ENCODE measurements at regions not wholly inside any gene's neighbourhood (a gene's known extent, or its start where the extent isn't known, plus 50 kb on each side); places are given as distances from the start of the nearest gene placed in this dataset.

DNA sequence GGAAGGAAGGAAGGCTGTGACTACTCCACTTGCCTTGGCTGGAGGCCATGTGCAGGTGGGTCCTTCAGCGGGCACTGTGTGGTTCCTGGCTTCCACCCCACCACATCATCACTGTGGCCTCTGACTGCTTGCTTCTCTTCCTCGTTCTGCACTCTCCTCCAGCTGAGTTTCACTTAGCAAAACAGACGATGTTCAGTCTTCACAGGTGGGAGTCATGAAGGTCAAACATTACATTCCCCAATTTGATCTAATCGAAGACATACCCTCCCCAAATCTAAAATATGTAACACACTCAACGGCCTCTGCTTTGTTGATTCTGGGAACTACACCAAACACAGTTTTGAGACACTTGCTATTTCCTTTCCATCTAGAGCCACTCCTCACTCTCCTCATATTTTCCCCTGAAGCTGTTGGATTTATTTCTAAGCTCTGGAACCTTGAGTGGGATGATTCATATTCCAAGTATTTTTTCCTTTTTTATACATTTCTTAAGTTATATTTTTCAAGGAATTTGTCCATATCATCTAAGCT lies 132.5 kb upstream of the FOXA2 start:
- BruUV-seq (replicated peaks), result no TSS peak
- H4K20me1 ChIP-seq (replicated peaks; ENCODE audit: control insufficient read depth, insufficient read depth, low read length), result no peaks in the 10 kb centered on the region
- H3K9ac ChIP-seq (ENCODE audit: insufficient read depth in 1 of 2, low read depth in 2 of 2, low read length in 2 of 2), result no peak overlapping the region
- H3K27ac ChIP-seq (ENCODE audit: extremely low read depth, low read depth, low read length), result no peak overlapping the region; the same call in 2 of the 3 replicates
- CTCF ChIA-PET (ENCODE audit: low intra/inter-chr PET ratio), result no interaction called here
- H3K9me3 ChIP-seq (replicated peaks; ENCODE audit: control insufficient read depth, insufficient read depth, low read depth, low read length), result no peaks in the 10 kb centered on the region
- in situ Hi-C loops (cut with MboI), result no loop called here
- H3K4me3 ChIP-seq, result no peak overlapping the region
- H3K4me2 ChIP-seq (ENCODE audit: insufficient read depth, low read length), result no peak overlapping the region
- POLR2A ChIA-PET, result no interaction called here
- ATAC-seq (no peak), DNase-seq (ENCODE audit: extremely low read depth in 1 of 4, low spot score in 3 of 4) (no peak), FAIRE-seq (no peak)
- no peaks in the 10 kb centered on the region for H3K79me2 ChIP-seq (ENCODE audit: control insufficient read depth, insufficient read depth, low read length)
- no peaks in the 10 kb centered on the region for H3K27me3 ChIP-seq (ENCODE audit: control insufficient read depth in 2 of 2, insufficient read depth in 2 of 2, low read length in 2 of 2)
- TF ChIP-seq ZKSCAN3 (CRISPR knock-in tag; IDR thresholded peaks at IDR 0.05) (no peak), ZNF561 (CRISPR knock-in tag; conservative IDR thresholded peaks at IDR 0.05) (no peak), NFIX (CRISPR knock-in tag; IDR thresholded peaks at IDR 0.05; ENCODE audit: low read depth) (no peak), COPS2 (conservative IDR thresholded peaks at IDR 0.05) (no peak), DACH1 (IDR thresholded peaks at IDR 0.05; ENCODE audit: partially characterized antibody) (no peak), CREBBP (IDR thresholded peaks at IDR 0.05; ENCODE audit: low read depth, low read length) (no peak), SP1 (CRISPR knock-in tag; IDR thresholded peaks at IDR 0.05) (no peak), RFX7 (CRISPR knock-in tag; IDR thresholded peaks at IDR 0.05) (no peak), ZNF217 (CRISPR knock-in tag; IDR thresholded peaks at IDR 0.05) (no peak), SMAD2 (IDR thresholded peaks at IDR 0.05; ENCODE audit: low read depth, low read length) (no peak), CTBP1 (IDR thresholded peaks at IDR 0.05; ENCODE audit: borderline replicate concordance) (no peak)
- TF ChIP-seq, protein P1, sequence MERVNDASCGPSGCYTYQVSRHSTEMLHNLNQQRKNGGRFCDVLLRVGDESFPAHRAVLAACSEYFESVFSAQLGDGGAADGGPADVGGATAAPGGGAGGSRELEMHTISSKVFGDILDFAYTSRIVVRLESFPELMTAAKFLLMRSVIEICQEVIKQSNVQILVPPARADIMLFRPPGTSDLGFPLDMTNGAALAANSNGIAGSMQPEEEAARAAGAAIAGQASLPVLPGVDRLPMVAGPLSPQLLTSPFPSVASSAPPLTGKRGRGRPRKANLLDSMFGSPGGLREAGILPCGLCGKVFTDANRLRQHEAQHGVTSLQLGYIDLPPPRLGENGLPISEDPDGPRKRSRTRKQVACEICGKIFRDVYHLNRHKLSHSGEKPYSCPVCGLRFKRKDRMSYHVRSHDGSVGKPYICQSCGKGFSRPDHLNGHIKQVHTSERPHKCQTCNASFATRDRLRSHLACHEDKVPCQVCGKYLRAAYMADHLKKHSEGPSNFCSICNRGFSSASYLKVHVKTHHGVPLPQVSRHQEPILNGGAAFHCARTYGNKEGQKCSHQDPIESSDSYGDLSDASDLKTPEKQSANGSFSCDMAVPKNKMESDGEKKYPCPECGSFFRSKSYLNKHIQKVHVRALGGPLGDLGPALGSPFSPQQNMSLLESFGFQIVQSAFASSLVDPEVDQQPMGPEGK (CRISPR knock-in tag; IDR thresholded peaks at IDR 0.05; ENCODE audit: borderline replicate concordance), result no peak
- TF ChIP-seq, protein P2, sequence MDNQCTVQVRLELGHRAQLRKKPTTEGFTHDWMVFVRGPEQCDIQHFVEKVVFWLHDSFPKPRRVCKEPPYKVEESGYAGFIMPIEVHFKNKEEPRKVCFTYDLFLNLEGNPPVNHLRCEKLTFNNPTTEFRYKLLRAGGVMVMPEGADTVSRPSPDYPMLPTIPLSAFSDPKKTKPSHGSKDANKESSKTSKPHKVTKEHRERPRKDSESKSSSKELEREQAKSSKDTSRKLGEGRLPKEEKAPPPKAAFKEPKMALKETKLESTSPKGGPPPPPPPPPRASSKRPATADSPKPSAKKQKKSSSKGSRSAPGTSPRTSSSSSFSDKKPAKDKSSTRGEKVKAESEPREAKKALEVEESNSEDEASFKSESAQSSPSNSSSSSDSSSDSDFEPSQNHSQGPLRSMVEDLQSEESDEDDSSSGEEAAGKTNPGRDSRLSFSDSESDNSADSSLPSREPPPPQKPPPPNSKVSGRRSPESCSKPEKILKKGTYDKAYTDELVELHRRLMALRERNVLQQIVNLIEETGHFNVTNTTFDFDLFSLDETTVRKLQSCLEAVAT (IDR thresholded peaks at IDR 0.05), result no peak
- TF ChIP-seq, protein P3, sequence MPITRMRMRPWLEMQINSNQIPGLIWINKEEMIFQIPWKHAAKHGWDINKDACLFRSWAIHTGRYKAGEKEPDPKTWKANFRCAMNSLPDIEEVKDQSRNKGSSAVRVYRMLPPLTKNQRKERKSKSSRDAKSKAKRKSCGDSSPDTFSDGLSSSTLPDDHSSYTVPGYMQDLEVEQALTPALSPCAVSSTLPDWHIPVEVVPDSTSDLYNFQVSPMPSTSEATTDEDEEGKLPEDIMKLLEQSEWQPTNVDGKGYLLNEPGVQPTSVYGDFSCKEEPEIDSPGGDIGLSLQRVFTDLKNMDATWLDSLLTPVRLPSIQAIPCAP (CRISPR knock-in tag; IDR thresholded peaks at IDR 0.05; ENCODE audit: borderline replicate concordance), result no peak
- TF ChIP-seq, protein P4, sequence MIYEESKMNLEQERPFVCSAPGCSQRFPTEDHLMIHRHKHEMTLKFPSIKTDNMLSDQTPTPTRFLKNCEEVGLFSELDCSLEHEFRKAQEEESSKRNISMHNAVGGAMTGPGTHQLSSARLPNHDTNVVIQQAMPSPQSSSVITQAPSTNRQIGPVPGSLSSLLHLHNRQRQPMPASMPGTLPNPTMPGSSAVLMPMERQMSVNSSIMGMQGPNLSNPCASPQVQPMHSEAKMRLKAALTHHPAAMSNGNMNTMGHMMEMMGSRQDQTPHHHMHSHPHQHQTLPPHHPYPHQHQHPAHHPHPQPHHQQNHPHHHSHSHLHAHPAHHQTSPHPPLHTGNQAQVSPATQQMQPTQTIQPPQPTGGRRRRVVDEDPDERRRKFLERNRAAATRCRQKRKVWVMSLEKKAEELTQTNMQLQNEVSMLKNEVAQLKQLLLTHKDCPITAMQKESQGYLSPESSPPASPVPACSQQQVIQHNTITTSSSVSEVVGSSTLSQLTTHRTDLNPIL (CRISPR knock-in tag; IDR thresholded peaks at IDR 0.05), result no peak
- no peaks in the 10 kb centered on the region for H3K9me1 ChIP-seq (ENCODE audit: control insufficient read depth, insufficient read depth, low read length)
- 3% methylated on average over 5 of the region's 5 CpGs for WGBS (ENCODE audit: insufficient coverage, low coverage, missing lambda C conversion rate)
- H3K4me1 ChIP-seq (replicated peaks in 1 of 2; ENCODE audit: control insufficient read depth in 2 of 2, insufficient read depth in 2 of 2, low read length in 2 of 2), result peaks cover 0 to 4% of the 10 kb centered on the region in 2 experiments; a peak in 2 of 5 replicates
- no peaks in the 10 kb centered on the region for H3K36me3 ChIP-seq (ENCODE audit: control insufficient read depth, insufficient read depth, low read length)
- intact Hi-C loops (cut with micrococcal nuclease), result no loop called here
- no peak overlapping the region for H2AFZ ChIP-seq (ENCODE audit: low read depth, low read length)

All from K562 (cell line).